Psoas muscle (tissue), 7 donors: ENCODE measurements at regions not wholly inside any gene's neighbourhood (a gene's known extent, or its start where the extent isn't known, plus 50 kb on each side); places are given as distances from the start of the nearest gene placed in this dataset.

Experiments used
- ATAC-seq, 4 donors: fragments of 200-7000 bp; cut with Tn5 transposase; one replicate each; pipeline ENCODE4 v1.9.1; 2020; ENCODE audit warnings: moderate library complexity in 3 of 4, mild to moderate bottlenecking in 2 of 4
- DNase-seq, 2 donors: peaks; one replicate each; pipeline ENCODE4 v3.0.0-alpha.2; 2020
- H3K27ac ChIP-seq: fragments of 200-600 bp; one replicate; pipeline ENCODE4 v1.8.0; 2022
- H3K27me3 ChIP-seq, 3 donors: fragments of 200-600 bp in 1 of 3; one replicate each; pipeline versions ENCODE4 v1.6.1 to v1.8.0; 2013 to 2022; ENCODE audit warnings: low read length in 2 of 3, mild to moderate bottlenecking in 2 of 3, moderate library complexity in 1 of 3; ENCODE audit not compliant: insufficient read depth in 3 of 3
- H3K36me3 ChIP-seq, 2 donors: fragments of 200-600 bp in 1 of 2; one replicate each; pipeline versions ENCODE4 v1.6.1 to v1.8.0; 2013 to 2022; ENCODE audit warnings: low read depth in 1 of 2, mild to moderate bottlenecking in 1 of 2, moderate library complexity in 1 of 2; ENCODE audit not compliant: insufficient read depth in 1 of 2
- H3K4me1 ChIP-seq: fragments of 200-600 bp; one replicate; pipeline ENCODE4 v1.8.0; 2022
- H3K4me3 ChIP-seq: fragments of 200-600 bp; one replicate; pipeline ENCODE4 v1.8.0; 2022; ENCODE audit warnings: mild to moderate bottlenecking
- H3K9me3 ChIP-seq: fragments of 200-600 bp; one replicate; pipeline ENCODE4 v1.8.0; 2022
- CTCF ChIP-seq: fragments of 200-600 bp; IDR thresholded peaks from one replicate; pipeline ENCODE4 v1.8.0; 2022; ENCODE audit warnings: antibody characterized with exemption
- WGBS, 3 donors: extraction: QIAGEN DNeasy Blood & Tissue Kit; methylation state at CpG; one replicate each; pipeline versions ENCODE4 v1.1.6 to v1.1.7; 2013; 5-methylcytosine and 5-hydroxymethylcytosine counted together
- intact Hi-C, 2 donors: fragments of 100-400 bp; cut with DNase I; formaldehyde crosslinking; loops; one replicate each; pipeline versions ENCODE4 v1.11.0 to v1.14.2; 2022
- donor health status: healthy with polysubstance abuse.
- donor health status: DM: no; HTN: no; CAD: no; lungs with moderate emphysema.
- donor health status: Bipolar disorder and iron deficiency.
- donor health status: healthy.
- donor health status: DM: yes; HTN: yes; CAD: no.
- donor health status: DM: no; HTN: no; CAD: no.
- donor health status: DM: yes; HTN: yes; CAD: no.

- Histone ChIP-seq H3K27me3 (no peaks in the 10 kb centered on the region), H3K9me3 (no peaks in the 10 kb centered on the region), H3K27ac (no peak overlapping the region), H3K4me1 (no peaks in the 10 kb centered on the region), H3K4me3 (no peak overlapping the region), H3K36me3 (no peaks in the 10 kb centered on the region)
- 50 to 56% (median 52%) methylated on average over 3 of the region's 3 CpGs for WGBS, 3 donors
- ATAC-seq = no peak
- no peak for TF ChIP-seq CTCF
- intact Hi-C loops = no loop called here
- DNase-seq = no peak
Measured at GRCh38 chr3:109242187-109242523, 74.2 kb downstream of the DPPA2 start.
